ENCODE measurements at regions not wholly inside any gene's neighbourhood (a gene's known extent, or its start where the extent isn't known, plus 50 kb on each side); places are given as distances from the start of the nearest gene placed in this dataset.

DNA sequence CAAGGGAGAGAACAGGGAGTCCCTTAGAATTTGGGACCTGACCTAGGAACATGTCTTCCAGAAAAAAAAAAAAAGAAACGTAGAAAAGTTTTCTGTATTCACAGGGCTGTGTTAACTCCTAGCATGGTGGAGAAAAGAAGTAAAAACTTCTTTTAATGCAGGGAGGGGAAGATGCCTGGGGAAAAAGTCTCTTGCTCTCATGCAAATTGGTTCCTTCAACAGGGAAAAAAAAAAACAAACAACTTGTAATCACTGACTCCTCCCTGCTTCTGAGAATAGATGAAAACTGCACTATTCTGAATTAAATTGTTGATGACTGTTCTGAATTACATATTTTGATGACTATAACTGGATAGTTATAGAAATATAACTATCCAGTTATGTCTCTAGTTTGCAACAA is 933.2 kb downstream of the TRIB2 start:
- Histone ChIP-seq H2AFZ (ENCODE audit: low read length) (no peak overlapping the region), H3K36me3 (ENCODE audit: insufficient read depth, low read length) (no peaks in the 10 kb centered on the region), H3K79me2 (ENCODE audit: insufficient read depth, low read depth, low read length) (no peaks in the 10 kb centered on the region), H3K9me2 (ENCODE audit: insufficient read depth, low read length) (no peaks in the 10 kb centered on the region), H3K27ac (ENCODE audit: low read depth, low read length, poor library complexity, severe bottlenecking) (no peak overlapping the region), H4K20me1 (ENCODE audit: insufficient read depth, low read length) (no peaks in the 10 kb centered on the region), H3K9me3 (ENCODE audit: low read length) (peaks cover 3% of the 10 kb centered on the region; the same call in 1 of the 2 replicates), H3K4me1 (ENCODE audit: insufficient read depth, low read length, poor library complexity, severe bottlenecking) (no peaks in the 10 kb centered on the region), H3K4me3 (ENCODE audit: low read depth, low read length, poor library complexity, severe bottlenecking) (no peak overlapping the region), H3K4me2 (ENCODE audit: low read length) (no peak overlapping the region)
- POLR2A ChIA-PET = no interaction called here
- BruUV-seq (replicated peaks) = no TSS peak
- DNase-seq (ENCODE audit: low spot score) = no peak
- CTCF ChIA-PET (ENCODE audit: unreplicated experiment) = no interaction called here
- TF ChIP-seq EZH2phosphoT487 (IDR thresholded peaks at IDR 0.05; ENCODE audit: borderline replicate concordance, low read depth, low read length) = no peak
- TF ChIP-seq CTCF (conservative IDR thresholded peaks at IDR 0.05; ENCODE audit: low read length) = no peak
- intact Hi-C loops (cut with micrococcal nuclease; ENCODE audit: unreplicated experiment) = no loop called here

- peak; percentile 24 for DNase-seq (ENCODE audit: low spot score)
- Histone ChIP-seq H4K20me1 (ENCODE audit: insufficient read depth, low read length) (no peaks in the 10 kb centered on the region), H3K4me3 (ENCODE audit: low read depth, low read length, poor library complexity, severe bottlenecking) (no peak overlapping the region), H3K9me2 (ENCODE audit: insufficient read depth, low read length) (no peaks in the 10 kb centered on the region), H3K9me3 (ENCODE audit: low read length) (no peaks in the 10 kb centered on the region; the same call in 1 of the 2 replicates), H3K4me1 (ENCODE audit: insufficient read depth, low read length, poor library complexity, severe bottlenecking) (no peaks in the 10 kb centered on the region), H3K27ac (ENCODE audit: low read depth, low read length, poor library complexity, severe bottlenecking) (no peak overlapping the region), H2AFZ (ENCODE audit: low read length) (no peak overlapping the region), H3K4me2 (ENCODE audit: low read length) (no peak overlapping the region), H3K79me2 (ENCODE audit: insufficient read depth, low read depth, low read length) (no peaks in the 10 kb centered on the region), H3K36me3 (ENCODE audit: insufficient read depth, low read length) (no peaks in the 10 kb centered on the region)
- ChIA-PET POLR2A (no interaction called here), CTCF (ENCODE audit: unreplicated experiment) (no interaction called here)
- no TSS peak for BruUV-seq (replicated peaks)
- TF ChIP-seq EZH2phosphoT487 (IDR thresholded peaks at IDR 0.05; ENCODE audit: borderline replicate concordance, low read depth, low read length) (no peak), CTCF (conservative IDR thresholded peaks at IDR 0.05; ENCODE audit: low read length) (peak; percentile 44)
- intact Hi-C loops (cut with micrococcal nuclease; ENCODE audit: unreplicated experiment) = no loop called here
These were observed 933.9 kb downstream of the TRIB2 start for GRCh38 chr2:13650586-13651180.

DNA sequence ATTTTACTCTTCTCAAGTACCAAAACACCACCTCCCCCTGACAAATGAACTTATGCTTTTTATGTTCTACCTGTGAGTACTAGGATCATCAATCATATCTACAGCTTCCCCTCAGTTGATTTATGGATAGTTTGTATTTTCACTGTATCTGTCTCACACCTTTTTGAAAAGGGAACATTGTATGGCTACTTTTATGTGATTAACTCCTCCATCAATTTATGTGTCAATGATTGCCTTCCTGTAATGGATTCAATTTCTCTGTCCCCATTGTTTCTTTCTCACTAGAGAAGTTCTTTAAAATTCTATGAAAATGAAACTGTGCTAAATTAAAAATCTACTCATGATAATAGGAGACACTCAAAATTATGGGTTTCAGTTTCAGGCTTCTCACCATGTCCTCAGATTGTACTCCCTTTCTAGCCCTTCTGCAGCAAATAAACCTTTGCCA is 935.0 kb downstream of the TRIB2 start:
- ChIA-PET CTCF (ENCODE audit: unreplicated experiment) (no interaction called here), POLR2A (no interaction called here)
- Histone ChIP-seq H3K79me2 (ENCODE audit: insufficient read depth, low read depth, low read length) (no peaks in the 10 kb centered on the region), H3K36me3 (ENCODE audit: insufficient read depth, low read length) (no peaks in the 10 kb centered on the region), H3K4me2 (ENCODE audit: low read length) (no peak overlapping the region), H3K27ac (ENCODE audit: low read depth, low read length, poor library complexity, severe bottlenecking) (no peak overlapping the region), H3K4me3 (ENCODE audit: low read depth, low read length, poor library complexity, severe bottlenecking) (no peak overlapping the region), H3K4me1 (ENCODE audit: insufficient read depth, low read length, poor library complexity, severe bottlenecking) (no peaks in the 10 kb centered on the region), H2AFZ (ENCODE audit: low read length) (no peak overlapping the region), H3K9me2 (ENCODE audit: insufficient read depth, low read length) (no peaks in the 10 kb centered on the region), H3K9me3 (ENCODE audit: low read length) (no peaks in the 10 kb centered on the region; the same call in 1 of the 2 replicates), H4K20me1 (ENCODE audit: insufficient read depth, low read length) (no peaks in the 10 kb centered on the region)
- TF ChIP-seq CTCF (conservative IDR thresholded peaks at IDR 0.05; ENCODE audit: low read length) (no peak), EZH2phosphoT487 (IDR thresholded peaks at IDR 0.05; ENCODE audit: borderline replicate concordance, low read depth, low read length) (no peak)
- intact Hi-C loops (cut with micrococcal nuclease; ENCODE audit: unreplicated experiment) = no loop called here
- no TSS peak for BruUV-seq (replicated peaks)
- no peak for DNase-seq (ENCODE audit: low spot score)
